OCI-LY7 (cell line): ENCODE measurements at regions not wholly inside any gene's neighbourhood (a gene's known extent, or its start where the extent isn't known, plus 50 kb on each side); places are given as distances from the start of the nearest gene placed in this dataset.

Experiments used
- CTCF ChIP-seq: fragments of 200-600 bp; sonication (generic); conservative IDR thresholded peaks from 2 replicates; pipeline ENCODE4 v1.5.1; 2014; ENCODE audit warnings: mild to moderate bottlenecking, antibody characterized with exemption, low read length, moderate library complexity, mixed read lengths
- EZH2phosphoT487 ChIP-seq: fragments of 200-600 bp; sonication (generic); IDR thresholded peaks from 2 replicates; pipeline ENCODE4 v1.6.1; 2018; ENCODE audit warnings: low read depth, borderline replicate concordance, mild to moderate bottlenecking, mixed run types, antibody characterized with exemption, low read length, moderate library complexity, mixed read lengths

- TF ChIP-seq CTCF (no peak), EZH2phosphoT487 (no peak)
These were observed 308.4 kb downstream of the ZNF248 start for GRCh38 chr10:37549054-37549453.
